NCI-H2171 (cell line): ENCODE measurements at regions not wholly inside any gene's neighbourhood (a gene's known extent, or its start where the extent isn't known, plus 50 kb on each side); places are given as distances from the start of the nearest gene placed in this dataset.

Experiments
- DNase-seq: peaks from one replicate; lab custom pipeline; 2025; lab: John Stamatoyannopoulos, UW

DNA sequence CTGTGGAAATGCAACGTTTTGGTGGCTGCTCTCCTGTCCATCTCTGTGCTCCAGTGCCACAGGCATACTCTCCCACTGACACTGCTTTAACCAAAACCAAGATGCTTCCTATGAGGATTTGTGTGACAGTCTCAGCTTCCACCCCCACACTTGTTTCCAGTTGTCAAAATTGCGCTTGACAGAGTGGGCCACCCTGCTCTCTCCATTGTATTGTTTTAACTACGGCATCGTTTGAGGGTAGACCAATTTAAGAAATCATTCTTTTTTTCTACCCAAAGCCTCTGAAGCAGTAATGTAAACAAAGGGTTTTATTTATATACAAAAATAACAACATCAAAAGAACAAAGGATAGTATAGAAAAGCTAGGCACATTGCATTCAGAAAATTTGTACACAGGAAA is 178.0 kb downstream of the INHBA start:
- DNase-seq, result no peak

DNA sequence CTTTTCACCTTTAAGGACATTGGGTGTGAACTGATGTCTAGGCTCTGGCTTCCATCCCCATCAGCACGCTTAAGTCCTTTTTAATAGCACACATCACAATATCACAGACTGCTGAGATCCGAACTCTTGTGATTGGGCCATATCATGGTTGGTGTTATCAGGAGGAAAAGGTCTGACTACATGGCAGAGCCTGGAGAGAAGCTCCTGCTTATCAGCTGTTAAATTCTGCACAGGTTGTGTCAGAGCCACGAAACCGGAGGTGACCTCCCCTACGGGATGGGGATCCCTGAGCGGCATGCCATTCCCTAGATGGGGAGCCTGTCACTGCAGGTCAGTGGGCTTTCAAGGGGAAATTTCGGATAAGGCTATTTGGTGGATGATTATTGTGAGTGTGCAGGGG is 182.4 kb downstream of the INHBA start:
- DNase-seq, result no peak

DNA sequence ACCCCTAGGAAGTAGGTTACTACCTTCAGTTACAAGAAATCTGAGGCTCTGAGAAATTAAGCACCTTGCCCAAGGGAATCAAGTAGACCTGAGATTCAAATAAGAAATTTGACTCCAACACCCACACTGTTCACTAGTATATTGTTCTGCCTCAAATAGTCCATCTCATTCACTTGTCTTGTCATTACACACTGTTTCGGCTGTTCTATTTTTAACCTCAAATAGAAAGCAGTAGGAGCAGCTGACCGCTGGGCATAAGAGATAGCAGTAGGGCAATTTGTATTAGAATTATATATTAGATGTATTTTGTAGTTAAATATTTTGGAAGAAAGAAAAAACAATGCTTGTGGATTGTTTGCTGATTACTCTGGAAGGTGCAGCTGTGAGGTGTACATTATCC is 185.1 kb downstream of the INHBA start:
- DNase-seq, result no peak

DNA sequence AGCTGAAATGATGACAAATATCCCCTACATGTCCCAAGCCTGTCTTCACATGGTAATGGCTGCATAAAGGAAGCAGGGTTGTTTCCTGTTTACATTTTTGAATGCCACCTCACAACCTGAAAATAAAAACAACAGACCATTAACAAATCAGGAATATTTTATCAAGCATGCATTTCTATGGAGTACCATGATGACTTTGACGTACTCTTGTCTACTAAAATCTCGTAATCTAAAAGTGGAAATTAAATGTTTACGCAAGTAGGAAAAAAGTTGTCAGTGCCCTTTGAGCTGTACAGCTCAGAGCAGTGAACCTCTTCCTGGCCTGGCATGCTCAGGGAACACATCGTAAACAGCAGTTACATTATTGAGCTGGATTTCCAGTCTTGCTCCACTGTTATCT is 194.1 kb downstream of the INHBA start:
- no peak for DNase-seq

DNA sequence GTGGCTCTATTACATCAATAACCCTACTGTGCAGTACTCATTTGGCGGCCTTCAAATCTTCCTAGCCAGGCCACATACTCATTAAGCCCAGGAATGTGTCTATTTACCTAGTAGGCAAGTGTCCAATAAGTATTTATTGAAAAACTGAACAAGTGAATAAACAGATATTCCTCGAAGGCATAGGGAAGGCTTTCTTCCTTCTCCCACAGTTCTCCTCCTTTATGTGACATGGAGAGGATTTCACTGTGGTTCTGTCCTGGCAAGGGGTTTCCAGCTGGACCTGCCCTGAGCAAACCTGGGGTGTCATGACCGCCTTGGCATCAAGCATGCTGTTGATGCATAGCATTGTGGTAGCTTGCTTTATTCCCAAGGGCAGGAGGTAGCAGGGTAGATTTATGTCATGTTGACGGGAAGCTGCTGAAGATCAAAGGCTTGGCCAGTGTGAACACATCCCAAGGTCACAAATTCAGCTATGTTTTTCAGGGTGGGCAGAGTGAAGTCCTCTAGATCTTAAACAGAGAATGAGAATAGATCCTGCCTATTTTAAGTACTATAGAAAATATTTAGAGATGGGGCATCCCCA is 195.1 kb downstream of the INHBA start:
- DNase-seq, result no peak

DNA sequence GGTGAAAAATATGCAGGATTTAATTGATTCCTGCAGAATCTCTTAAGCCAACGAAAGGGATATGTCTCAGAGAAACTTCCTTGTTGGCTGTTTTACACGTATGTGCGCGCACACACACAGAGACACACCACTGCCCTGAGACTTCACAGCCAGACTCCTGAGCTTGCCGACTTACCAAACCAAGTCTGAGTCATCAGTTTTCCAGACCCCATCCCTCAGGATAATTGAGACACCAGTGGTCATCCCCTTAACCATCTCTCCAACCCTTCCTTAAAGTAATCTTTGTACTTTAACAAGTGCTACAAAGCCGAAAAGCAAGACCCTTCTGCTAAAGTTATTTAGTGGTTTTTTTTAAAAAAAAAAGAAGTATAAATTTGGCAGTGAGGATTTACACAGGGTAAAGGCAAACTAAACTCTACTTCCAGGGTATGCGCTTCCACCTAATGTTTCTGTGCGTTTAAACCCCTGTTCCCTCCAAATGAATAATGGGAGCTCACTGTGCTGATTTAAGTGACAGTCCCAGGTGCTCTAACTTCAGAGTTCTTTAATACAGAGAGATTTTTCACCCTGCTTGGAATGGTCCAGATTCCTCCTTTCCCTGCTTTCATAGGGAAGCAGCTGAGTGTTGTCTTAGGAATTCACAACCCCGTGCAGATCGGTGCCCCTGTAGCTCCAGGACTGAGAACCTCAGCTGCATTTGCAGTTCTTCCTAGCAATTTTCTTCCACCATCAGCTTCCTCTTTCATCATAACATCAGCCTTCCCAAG is 198.5 kb downstream of the INHBA start:
- DNase-seq, result no peak

DNA sequence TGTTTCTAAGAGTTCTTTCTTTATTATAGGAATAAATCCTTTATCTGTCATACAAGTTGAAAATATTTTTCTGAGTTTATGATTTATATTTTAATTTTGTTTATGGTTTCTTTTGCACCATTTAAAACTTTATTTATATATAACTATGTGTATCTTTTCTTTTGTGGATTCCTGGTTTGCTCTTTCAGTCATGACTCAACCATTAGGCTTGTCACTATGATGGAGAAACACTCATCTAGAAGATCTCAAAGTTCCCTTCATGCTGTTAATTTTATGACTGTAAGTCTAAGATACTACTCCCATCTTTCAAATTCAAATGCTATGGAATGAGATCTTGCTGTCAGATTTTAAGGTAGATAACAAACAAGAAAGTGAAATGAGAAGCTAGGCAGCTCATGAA is 199.5 kb downstream of the INHBA start:
- DNase-seq, result no peak

DNA sequence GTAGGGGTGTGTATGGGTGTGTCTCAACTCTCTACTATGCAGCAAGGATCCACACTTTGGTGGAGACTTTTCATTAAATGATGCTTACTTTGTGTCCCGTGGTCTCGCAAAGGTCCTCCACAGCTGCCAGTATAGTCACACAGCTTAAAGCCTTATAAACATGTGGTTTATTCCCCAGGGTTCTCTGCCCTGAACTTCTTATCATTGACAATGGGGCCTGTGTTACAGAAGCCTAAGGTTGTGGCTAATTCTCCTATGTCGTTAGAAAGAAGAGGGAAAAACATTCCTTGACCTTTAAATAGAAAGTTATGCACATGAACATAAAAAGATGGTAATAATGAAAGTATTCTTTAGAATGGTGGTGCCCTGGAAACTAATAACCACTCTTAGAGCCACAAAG is 201.4 kb downstream of the INHBA start:
- DNase-seq, result no peak

DNA sequence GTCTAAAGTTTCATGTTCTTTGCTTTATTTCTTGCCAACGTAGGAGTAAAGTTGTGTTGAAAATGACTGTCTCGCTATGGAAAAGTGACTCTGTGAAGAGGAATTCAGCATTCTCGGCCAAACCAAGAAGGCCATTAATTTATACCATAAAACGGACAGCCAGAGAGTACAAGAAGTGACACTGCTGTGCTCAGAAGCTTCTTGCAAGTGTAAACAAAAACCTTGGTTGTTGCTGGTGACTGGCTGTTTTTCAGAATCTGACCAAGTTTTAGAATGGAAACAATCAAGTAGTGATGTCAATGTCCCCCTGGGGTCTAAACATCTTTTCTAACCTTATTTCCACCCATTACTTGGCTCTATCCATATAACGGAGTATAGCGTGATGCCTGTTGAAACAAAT is 201.9 kb downstream of the INHBA start:
- DNase-seq, result no peak

DNA sequence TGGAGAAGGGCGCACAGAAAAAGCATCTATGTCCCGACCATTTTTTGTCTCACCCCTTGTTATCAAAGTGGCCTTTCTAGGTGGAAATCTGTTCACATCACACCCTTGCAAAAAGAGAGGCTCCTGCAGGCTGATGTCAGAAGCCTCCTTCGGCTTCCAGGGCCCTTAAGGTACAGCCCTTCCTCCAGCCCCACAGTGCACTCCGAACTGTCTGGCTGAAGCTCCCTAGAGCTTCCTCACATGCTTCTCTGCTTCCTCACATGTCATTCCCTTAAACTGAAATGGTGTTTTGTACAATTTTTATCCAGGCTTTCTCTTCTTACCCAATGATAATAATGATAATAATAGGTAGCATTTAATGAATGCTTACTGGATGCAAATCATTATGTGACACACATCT is 210.3 kb downstream of the INHBA start:
- no peak for DNase-seq

DNA sequence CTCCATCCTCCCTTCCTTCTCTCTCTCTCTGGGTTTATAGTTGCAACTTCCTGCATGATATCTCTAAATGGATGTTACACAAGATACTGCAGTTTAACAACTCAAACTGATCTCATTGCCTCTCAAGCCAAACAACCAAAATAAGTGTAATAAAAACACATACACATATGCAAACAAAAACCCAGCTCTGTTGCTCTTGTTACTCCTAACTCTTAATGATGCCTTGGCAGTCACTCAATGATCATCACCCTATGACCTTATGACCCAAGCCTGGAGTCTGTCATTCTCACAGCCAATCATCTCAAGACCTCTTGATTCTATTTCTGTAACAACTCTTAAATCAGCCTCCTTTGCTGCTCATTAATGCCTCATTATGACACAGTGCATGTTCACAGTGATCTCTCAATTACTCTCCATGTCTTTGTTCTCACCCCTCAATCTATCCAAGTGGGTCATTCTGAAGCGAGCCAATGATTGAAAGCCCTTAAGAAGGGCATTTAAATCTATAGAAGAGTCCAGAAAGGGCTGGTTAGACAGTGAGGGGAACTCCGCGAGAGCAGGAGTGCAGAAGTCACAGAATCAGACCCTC is 210.9 kb downstream of the INHBA start:
- DNase-seq, result no peak

DNA sequence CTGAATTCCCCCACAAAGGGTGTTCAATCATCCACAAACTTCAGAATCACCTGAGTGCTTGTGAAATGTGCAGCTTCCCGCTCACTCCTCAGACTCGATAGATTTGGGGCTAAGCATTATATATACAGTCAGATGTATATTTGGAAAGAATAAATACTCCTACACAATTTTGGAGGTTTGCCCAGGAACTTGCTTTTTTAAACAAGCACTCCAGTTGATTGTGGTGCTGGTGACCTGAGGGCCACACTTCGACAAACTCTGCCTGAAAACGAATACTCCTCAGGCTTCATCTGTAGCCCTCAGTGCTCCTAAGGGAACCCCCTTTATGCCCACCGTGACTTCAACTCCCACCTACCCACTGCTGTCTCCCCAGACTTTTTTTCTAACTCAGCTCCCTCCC is 211.6 kb downstream of the INHBA start:
- no peak for DNase-seq

DNA sequence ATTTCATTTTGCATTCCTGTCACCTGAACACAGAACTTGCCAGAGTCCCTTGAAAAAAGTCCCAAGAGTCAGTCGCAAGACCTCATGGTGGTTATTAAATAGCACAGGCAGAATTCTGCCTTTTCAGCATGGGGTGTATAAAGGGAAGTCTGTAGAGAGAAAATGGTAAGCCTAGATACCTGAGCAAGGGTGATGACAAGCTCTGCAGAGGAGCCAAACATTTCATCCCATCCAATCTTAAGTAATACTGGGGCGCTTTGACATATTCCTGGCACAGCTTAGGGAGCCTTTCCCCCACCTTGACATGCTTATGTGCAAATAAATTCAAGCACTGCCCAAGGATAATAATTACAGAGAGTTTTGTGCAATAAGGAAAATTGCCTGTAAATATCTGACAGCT is 213.0 kb downstream of the INHBA start:
- no peak for DNase-seq

DNA sequence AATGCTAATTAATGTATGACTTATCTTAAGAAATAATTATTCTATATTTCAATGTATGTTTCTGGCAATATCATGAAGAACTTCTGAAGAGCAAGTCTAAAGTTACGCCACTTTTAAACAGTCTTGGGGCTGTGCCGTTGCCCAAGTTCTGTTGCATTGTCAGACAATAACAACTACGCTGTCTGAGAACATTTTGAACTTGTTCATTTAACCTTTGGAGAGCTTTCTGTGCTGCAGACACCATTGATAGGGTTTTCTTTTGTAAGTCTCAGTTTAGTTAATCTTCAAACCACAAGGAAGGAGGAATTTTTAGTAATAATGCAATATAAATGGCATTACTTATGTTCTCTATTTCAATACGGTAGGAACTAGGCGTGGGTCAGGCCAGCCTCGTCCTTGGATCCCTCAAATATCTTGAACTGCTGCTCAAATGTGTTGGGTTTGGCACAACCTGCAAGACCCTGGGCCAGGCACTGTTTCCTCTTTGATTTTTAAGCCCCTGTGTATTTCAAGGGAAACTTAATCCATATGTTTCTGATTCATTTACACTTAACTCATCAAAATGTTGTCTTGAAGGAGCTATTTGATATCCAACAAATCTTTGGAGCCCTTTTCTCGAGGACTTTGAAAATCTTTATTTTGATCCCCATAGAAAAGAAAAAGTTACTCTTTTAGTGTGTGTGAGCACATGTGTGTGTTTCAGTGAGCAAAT is 215.5 kb downstream of the INHBA start:
- no peak for DNase-seq

DNA sequence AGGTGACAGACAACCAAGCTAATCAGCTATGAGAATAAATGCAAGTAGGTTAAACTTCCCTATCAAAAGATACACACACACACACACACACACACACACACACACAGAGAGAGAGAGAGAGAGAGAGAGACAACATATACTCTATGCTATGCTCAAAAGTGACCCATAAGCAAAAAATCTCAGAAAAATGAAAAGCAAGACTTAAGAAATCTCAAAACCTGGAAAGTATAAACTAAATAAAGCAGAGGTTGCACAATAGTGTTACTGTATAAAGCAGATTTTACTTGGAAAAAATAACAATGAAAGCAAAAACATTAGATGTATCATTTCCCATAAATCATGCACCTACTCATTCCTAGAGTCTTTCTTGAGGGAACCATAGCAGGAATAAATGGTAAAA is 221.5 kb downstream of the INHBA start:
- DNase-seq, result no peak

DNA sequence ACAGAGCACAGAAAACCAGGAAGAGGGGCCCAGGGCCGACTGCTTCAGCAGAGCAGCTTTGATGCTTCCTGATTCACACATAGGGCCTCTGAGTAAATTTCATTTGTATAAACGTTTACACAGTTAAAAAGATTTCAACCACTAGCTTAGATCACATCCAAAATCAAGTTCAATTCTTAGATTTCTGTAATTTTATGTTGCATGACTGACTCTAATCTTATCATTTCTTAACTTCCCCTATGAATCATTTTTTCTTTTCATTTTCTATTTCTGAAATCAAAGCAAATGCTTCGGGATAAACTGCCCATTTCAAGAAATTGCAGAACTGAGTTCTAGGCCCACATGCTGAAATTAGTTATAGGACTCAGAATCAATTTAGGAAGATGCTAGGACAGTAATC is 224.7 kb downstream of the INHBA start:
- no peak for DNase-seq

DNA sequence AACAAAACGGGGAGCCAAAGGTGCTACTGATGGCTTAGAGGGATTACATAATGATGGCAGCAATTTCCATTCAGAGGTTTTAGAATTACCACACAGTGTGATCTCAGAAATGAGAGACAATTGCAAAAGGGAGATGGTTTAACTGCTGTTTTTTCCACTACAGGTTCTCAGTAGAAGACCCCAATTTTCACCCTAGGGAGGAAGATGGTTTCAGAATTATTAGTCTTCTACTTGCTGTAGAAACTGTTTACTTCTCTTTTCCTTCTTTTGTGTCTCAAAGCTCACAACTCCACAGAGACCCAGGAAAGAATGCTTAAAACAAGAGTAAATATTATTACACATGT is 226.5 kb downstream of the INHBA start:
- no peak for DNase-seq

DNA sequence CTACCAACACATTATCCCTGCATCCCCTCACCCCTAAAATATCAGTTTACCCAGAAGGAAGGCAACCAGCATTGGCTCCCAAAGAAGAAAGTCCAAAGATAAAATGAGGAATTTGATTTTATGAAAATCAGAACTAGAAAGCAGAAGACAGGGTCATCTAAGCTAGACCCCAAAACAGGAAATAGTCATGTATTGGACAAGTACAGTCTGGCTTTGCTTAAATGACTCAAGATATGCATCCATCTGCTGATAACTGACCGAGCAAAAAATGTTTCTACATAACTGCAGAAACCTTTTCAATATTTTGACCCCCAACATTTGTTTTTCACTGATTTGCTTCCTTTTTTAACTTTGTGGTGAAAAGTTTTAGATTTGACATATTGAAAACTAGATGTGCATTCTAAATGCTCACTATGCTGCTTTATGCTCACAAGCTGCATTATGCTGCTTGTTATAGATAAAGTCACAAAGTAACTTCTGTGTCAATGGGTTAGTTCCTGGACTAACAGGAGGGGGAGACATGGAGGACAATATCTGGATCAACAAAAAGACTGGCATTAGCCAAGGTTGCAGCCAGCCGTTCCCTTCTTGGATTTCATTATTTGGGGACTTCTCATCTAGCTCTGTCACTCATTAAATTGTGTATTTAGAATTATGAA is 227.0 kb downstream of the INHBA start:
- DNase-seq, result no peak

DNA sequence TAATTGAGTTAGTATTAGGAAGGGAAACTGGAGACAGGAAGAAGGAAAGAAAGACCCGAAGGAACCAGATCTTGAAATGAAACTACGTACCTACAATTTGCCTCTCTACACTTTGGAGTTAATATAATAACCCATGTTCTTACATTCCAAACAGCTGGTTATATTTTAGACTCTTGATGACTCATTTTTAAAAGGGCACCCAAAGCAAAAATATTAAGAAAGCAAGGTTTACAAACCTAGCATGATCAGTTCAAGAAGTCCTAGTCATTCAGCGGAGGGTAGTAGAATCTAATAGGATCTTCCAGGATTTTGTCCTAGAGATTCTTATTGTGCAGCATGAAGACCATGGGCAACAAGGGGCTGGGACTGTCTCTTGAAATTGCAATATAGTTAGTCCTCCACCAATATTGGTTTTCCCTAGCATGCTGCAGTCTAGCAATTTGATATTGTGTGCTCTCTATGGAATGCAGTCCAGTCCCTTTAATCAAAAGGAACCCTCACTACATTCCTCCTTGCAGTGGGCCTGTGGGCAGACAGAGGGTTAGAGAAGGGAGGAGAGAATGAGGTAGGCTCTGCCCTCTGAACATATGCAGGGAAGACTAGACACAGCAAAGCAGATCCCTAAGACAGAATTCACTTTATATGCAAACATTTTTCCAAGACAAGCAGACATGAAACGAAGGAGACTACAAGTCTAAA is 230.3 kb downstream of the INHBA start:
- DNase-seq, result no peak

DNA sequence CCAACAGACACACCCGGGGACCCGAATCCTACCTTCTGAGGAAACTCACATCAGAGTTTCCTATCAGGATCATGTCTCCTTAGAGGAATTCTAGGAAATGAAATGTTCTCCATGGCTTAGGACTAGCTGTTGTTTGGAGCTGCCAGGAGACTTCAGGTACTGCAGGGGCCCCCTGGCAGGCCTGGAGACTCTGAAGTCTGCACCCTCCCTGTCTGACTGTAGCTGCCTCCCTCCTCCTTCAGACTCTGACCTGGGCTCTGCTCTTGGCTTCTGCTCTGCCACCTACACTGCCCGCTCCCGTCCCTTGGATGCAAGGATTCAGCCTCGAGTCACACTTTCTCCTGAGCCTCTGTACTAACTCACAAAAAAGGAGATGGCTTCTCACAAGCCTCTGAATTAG is 232.8 kb downstream of the INHBA start:
- DNase-seq, result no peak

DNA sequence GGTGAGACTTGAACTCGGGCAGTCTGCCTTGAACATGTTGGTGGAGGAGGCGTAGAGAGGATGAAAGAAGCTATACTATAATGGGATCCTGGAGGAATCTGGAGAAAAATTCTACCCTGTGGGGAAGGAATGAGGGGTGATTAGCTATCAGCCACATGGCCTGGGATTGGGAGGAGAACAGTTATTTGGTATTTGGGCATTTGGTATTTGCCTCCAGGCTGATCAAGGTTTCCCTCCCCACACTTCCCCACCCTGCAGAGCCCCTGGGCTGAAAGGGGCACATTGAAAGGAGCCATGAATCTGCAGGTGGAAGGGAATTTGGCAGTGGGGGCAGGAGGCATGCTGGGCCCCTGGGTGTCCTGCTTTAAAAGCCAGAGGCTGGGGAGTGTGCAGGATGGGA is 235.3 kb downstream of the INHBA start:
- no peak for DNase-seq

DNA sequence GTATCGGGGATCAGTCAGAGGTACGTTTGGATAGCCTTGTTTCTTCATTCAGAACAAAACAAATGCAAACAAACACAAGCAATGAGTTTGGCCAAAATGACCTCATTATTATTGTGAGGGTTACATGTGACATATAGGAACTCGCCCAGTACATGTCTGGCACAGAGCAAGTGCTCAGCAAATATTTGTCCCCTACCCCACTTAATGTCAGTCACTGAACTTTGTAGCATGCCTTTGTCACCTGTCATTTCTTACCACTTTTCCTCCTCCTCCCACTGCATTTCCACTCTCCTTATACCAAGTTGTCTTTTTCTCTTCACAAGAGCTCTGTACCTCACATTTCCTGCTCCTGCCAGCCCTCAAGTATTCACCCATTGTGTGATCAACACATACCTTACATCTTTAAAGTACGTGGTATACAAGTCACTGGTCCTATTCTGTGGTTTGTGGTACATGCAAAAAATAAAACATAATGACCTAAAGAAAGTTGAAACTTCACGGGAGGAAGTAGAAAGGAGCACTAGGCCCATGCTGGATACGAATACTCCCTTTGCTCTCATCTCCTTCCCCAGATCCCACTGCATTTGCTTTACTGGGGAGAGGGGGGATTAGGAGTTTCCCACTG is 236.0 kb downstream of the INHBA start:
- DNase-seq, result no peak
